HG03060 (cell line): ENCODE measurements at regions not wholly inside any gene's neighbourhood (a gene's known extent, or its start where the extent isn't known, plus 50 kb on each side); places are given as distances from the start of the nearest gene placed in this dataset.
"Not testable (repeated sequence)": the region's sequence is repeated elsewhere in the genome, so short reads cannot be mapped to it uniquely, and the experiment has no call there.

Experiments
- ATAC-seq: cut with Tn5 transposase; IDR thresholded peaks from one replicate; pipeline ENCODE4 v1.9.1; 2021; ENCODE audit warnings: low read depth, moderate number of reproducible peaks; ENCODE audit not compliant: unreplicated experiment

GRCh38 chr1:79303040-79303439 lies 296.5 kb upstream of the ADGRL4 start:
- no peak for ATAC-seq

- ATAC-seq, result no peak
These were observed 295.9 kb upstream of the ADGRL4 start for GRCh38 chr1:79302380-79302930.

- no peak for ATAC-seq
These were observed 289.4 kb upstream of the ADGRL4 start for GRCh38 chr1:79295967-79296366.

- no peak for ATAC-seq
These were observed 287.1 kb upstream of the ADGRL4 start for GRCh38 chr1:79293611-79294010.

- no peak for ATAC-seq
These were observed 284.5 kb upstream of the ADGRL4 start for GRCh38 chr1:79290927-79291474.

- ATAC-seq, result no peak
These were observed 281.5 kb upstream of the ADGRL4 start for GRCh38 chr1:79287982-79288381.

GRCh38 chr1:79285667-79286066 lies 279.1 kb upstream of the ADGRL4 start:
- no peak for ATAC-seq

GRCh38 chr1:79283451-79283850 lies 276.9 kb upstream of the ADGRL4 start:
- ATAC-seq, result no peak

GRCh38 chr1:79281442-79281841 lies 274.9 kb upstream of the ADGRL4 start:
- ATAC-seq, result no peak

GRCh38 chr1:79271759-79272158 lies 265.2 kb upstream of the ADGRL4 start:
- ATAC-seq, result no peak

- no peak for ATAC-seq
These were observed 258.7 kb upstream of the ADGRL4 start for GRCh38 chr1:79264975-79265818.

- ATAC-seq, result no peak
These were observed 257.8 kb upstream of the ADGRL4 start for GRCh38 chr1:79264285-79264684.

GRCh38 chr1:79262745-79263258 lies 256.3 kb upstream of the ADGRL4 start:
- no peak for ATAC-seq

GRCh38 chr1:79259390-79260336 lies 253.1 kb upstream of the ADGRL4 start:
- ATAC-seq, result no peak

- no peak for ATAC-seq
These were observed 248.9 kb upstream of the ADGRL4 start for GRCh38 chr1:79255421-79255820.

- ATAC-seq, result no peak
These were observed 246.1 kb upstream of the ADGRL4 start for GRCh38 chr1:79252598-79252997.

- no peak for ATAC-seq
These were observed 233.3 kb upstream of the ADGRL4 start for GRCh38 chr1:79239840-79240239.

GRCh38 chr1:79235301-79236002 lies 228.9 kb upstream of the ADGRL4 start:
- no peak for ATAC-seq

GRCh38 chr1:79232818-79233217 lies 226.3 kb upstream of the ADGRL4 start:
- ATAC-seq, result no peak

- ATAC-seq, result not testable (repeated sequence)
These were observed 224.2 kb upstream of the ADGRL4 start for GRCh38 chr1:79230751-79231150.
